Thyroid gland (tissue), 4 donors: ENCODE measurements at regions not wholly inside any gene's neighbourhood (a gene's known extent, or its start where the extent isn't known, plus 50 kb on each side); places are given as distances from the start of the nearest gene placed in this dataset.

ENCODE experiments used
- DNase-seq, 2 donors: peaks; one replicate each; pipeline ENCODE4 v3.0.0-alpha.2; 2019
- H3K27ac ChIP-seq, 3 donors: fragments of 200-600 bp; sonication (generic); 1 replicate in 2 of 3; 2 replicates in 1 of 3; pipeline ENCODE4 v1.5.1; 2016 to 2019; ENCODE audit warnings: mild to moderate bottlenecking in 1 of 3, moderate library complexity in 1 of 3
- H3K27me3 ChIP-seq: fragments of 200-600 bp; sonication (generic); one replicate; pipeline ENCODE4 v1.5.1; 2019
- H3K36me3 ChIP-seq, 2 donors: fragments of 200-600 bp; sonication (generic); one replicate each; pipeline ENCODE4 v1.5.1; 2016 to 2019
- H3K4me1 ChIP-seq, 2 donors: fragments of 200-600 bp; sonication (generic); one replicate each; pipeline ENCODE4 v1.5.1; 2017 to 2019
- H3K4me3 ChIP-seq, 3 donors: fragments of 200-600 bp; sonication (generic); replicated peaks in 1 of 3; 1 replicate in 2 of 3; 2 replicates in 1 of 3; pipeline ENCODE4 v1.5.1; 2016; ENCODE audit warnings: mild to moderate bottlenecking in 1 of 3
- H3K9me3 ChIP-seq: fragments of 200-600 bp; sonication (generic); one replicate; pipeline ENCODE4 v1.5.1; 2017
- CTCF ChIP-seq, 6 experiments: fragments of 200-600 bp in 3 of 6; fragments of 450-650 bp in 3 of 6; sonication (generic) in 3 of 6; IDR thresholded peaks; one replicate each; pipeline ENCODE4 v1.5.1; 2016 to 2019; ENCODE audit warnings: antibody characterized with exemption in 6 of 6, mild to moderate bottlenecking in 2 of 6, inconsistent platforms in 1 of 6, moderate library complexity in 1 of 6
- POLR2A ChIP-seq, 2 donors: fragments of 450-650 bp; IDR thresholded peaks; one replicate each; pipeline ENCODE4 v1.6.1; 2017; ENCODE audit warnings: antibody characterized with exemption in 2 of 2, mild to moderate bottlenecking in 2 of 2, moderate library complexity in 1 of 2
- WGBS, 2 donors: methylation state at CpG; one replicate each; pipeline ENCODE4 v1.1.5; 2017; 5-methylcytosine and 5-hydroxymethylcytosine counted together
- intact Hi-C: fragments of 100-400 bp; cut with DNase I; formaldehyde crosslinking; loops from one replicate; pipeline ENCODE4 v1.15.1; 2023

- peaks cover 0 to 4% of the 10 kb centered on the region in 2 donors for H3K4me1 ChIP-seq
- intact Hi-C loops = no loop called here
- TF ChIP-seq CTCF (IDR thresholded peaks at IDR 0.05) (no peak), POLR2A (IDR thresholded peaks at IDR 0.05) (no peak)
- H3K36me3 ChIP-seq = no peaks in the 10 kb centered on the region
- H3K4me3 ChIP-seq = no peak overlapping the region
- H3K27ac ChIP-seq = no peak overlapping the region
- H3K9me3 ChIP-seq = no peaks in the 10 kb centered on the region
- peak in 1 of 2 donors; percentile 6 for DNase-seq
- WGBS, 2 donors = 88 to 89% methylated on average over 1 of the region's 1 CpG
- H3K27me3 ChIP-seq = no peaks in the 10 kb centered on the region
Measured at GRCh38 chr15:39153058-39153714, 427.7 kb upstream of the THBS1 start.

GRCh38 chr15:39153716-39154115 is 427.2 kb upstream of the THBS1 start:
- Histone ChIP-seq H3K9me3 (no peaks in the 10 kb centered on the region), H3K4me3 (no peak overlapping the region), H3K4me1 (peaks cover 0 to 4% of the 10 kb centered on the region in 2 donors), H3K27me3 (no peaks in the 10 kb centered on the region), H3K27ac (no peak overlapping the region), H3K36me3 (no peaks in the 10 kb centered on the region)
- 63 to 67% methylated on average over 2 of the region's 2 CpGs for WGBS, 2 donors
- DNase-seq = peak in 1 of 2 donors; percentile 6
- intact Hi-C loops = no loop called here
- TF ChIP-seq POLR2A (IDR thresholded peaks at IDR 0.05) (no peak), CTCF (IDR thresholded peaks at IDR 0.05) (no peak)

GRCh38 chr15:39154227-39154638 is 426.6 kb upstream of the THBS1 start:
- Histone ChIP-seq H3K36me3 (no peaks in the 10 kb centered on the region), H3K4me1 (peaks cover 0 to 4% of the 10 kb centered on the region in 2 donors), H3K27me3 (no peaks in the 10 kb centered on the region), H3K27ac (no peak overlapping the region), H3K4me3 (no peak overlapping the region), H3K9me3 (no peaks in the 10 kb centered on the region)
- intact Hi-C loops = no loop called here
- no peak for DNase-seq
- TF ChIP-seq CTCF (IDR thresholded peaks at IDR 0.05) (peak in 5 of 6 experiments; percentile 13 to 28 (median 18)), POLR2A (IDR thresholded peaks at IDR 0.05) (no peak)

GRCh38 chr15:39154776-39155175 is 426.1 kb upstream of the THBS1 start:
- no peak for TF ChIP-seq CTCF (IDR thresholded peaks at IDR 0.05)
- no peak for TF ChIP-seq POLR2A (IDR thresholded peaks at IDR 0.05)

GRCh38 chr15:39156166-39156565 is 424.7 kb upstream of the THBS1 start:
- H3K4me1 ChIP-seq = peaks cover 0 to 4% of the 10 kb centered on the region in 2 donors
- no peak overlapping the region for H3K4me3 ChIP-seq
- H3K27me3 ChIP-seq = no peaks in the 10 kb centered on the region
- peak overlapping the region in 1 of 3 donors; percentile 31 for H3K27ac ChIP-seq
- TF ChIP-seq CTCF (IDR thresholded peaks at IDR 0.05) = no peak
- TF ChIP-seq POLR2A (IDR thresholded peaks at IDR 0.05) = no peak
- intact Hi-C loops = no loop called here
- no peaks in the 10 kb centered on the region for H3K36me3 ChIP-seq
- H3K9me3 ChIP-seq = no peaks in the 10 kb centered on the region
- peak in 1 of 2 donors; percentile 8 for DNase-seq
- 52 to 69% methylated on average over 1 of the region's 1 CpG for WGBS, 2 donors

More at GRCh38 chr15:39154776-39155175, 426.1 kb upstream of the THBS1 start:
- no peaks in the 10 kb centered on the region for H3K27me3 ChIP-seq
- intact Hi-C loops = no loop called here
- peaks cover 0 to 4% of the 10 kb centered on the region in 2 donors for H3K4me1 ChIP-seq
- no peaks in the 10 kb centered on the region for H3K36me3 ChIP-seq
- H3K4me3 ChIP-seq = no peak overlapping the region
- no peaks in the 10 kb centered on the region for H3K9me3 ChIP-seq
- DNase-seq = no peak
- H3K27ac ChIP-seq = no peak overlapping the region
- WGBS, 2 donors = 75 to 90% methylated on average over 4 of the region's 4 CpGs
